GM21360 (cell line): ENCODE measurements at regions not wholly inside any gene's neighbourhood (a gene's known extent, or its start where the extent isn't known, plus 50 kb on each side); places are given as distances from the start of the nearest gene placed in this dataset.

ENCODE experiments used
- ATAC-seq: cut with Tn5 transposase; IDR thresholded peaks from one replicate; pipeline ENCODE4 v1.9.1; 2021; ENCODE audit warnings: mild to moderate bottlenecking, moderate library complexity; ENCODE audit not compliant: unreplicated experiment

GRCh38 chr11:71357414-71357813, 90.8 kb downstream of the DHCR7 start:
- ATAC-seq = no peak

- ATAC-seq = no peak
Observed at GRCh38 chr11:71356904-71357303, 91.3 kb downstream of the DHCR7 start.

GRCh38 chr11:71356280-71356876, 91.8 kb downstream of the DHCR7 start:
- no peak for ATAC-seq

- ATAC-seq = no peak
Observed at GRCh38 chr11:71355281-71355680, 92.9 kb downstream of the DHCR7 start.

GRCh38 chr11:71354394-71355105, 93.6 kb downstream of the DHCR7 start:
- no peak for ATAC-seq

- ATAC-seq = no peak
Observed at GRCh38 chr11:71352748-71353147, 95.4 kb downstream of the DHCR7 start.

GRCh38 chr11:71352226-71352625, 96.0 kb downstream of the DHCR7 start:
- no peak for ATAC-seq

GRCh38 chr11:71349627-71350026, 97.2 kb upstream of the SHANK2 start:
- no peak for ATAC-seq

GRCh38 chr11:71343828-71344400, 91.5 kb upstream of the SHANK2 start:
- ATAC-seq = no peak

- ATAC-seq = no peak
Observed at GRCh38 chr11:71342951-71343827, 90.8 kb upstream of the SHANK2 start.

GRCh38 chr11:71342116-71342515, 89.7 kb upstream of the SHANK2 start:
- no peak for ATAC-seq

- ATAC-seq = no peak
Observed at GRCh38 chr11:71341596-71341995, 89.2 kb upstream of the SHANK2 start.

GRCh38 chr11:71341173-71341572, 88.8 kb upstream of the SHANK2 start:
- no peak for ATAC-seq

- no peak for ATAC-seq
Observed at GRCh38 chr11:71340086-71340606, 87.8 kb upstream of the SHANK2 start.

GRCh38 chr11:71339396-71339881, 87.1 kb upstream of the SHANK2 start:
- ATAC-seq = no peak

- ATAC-seq = no peak
Observed at GRCh38 chr11:71338801-71339395, 86.5 kb upstream of the SHANK2 start.

GRCh38 chr11:71336996-71337754, 84.8 kb upstream of the SHANK2 start:
- ATAC-seq = no peak

- ATAC-seq = no peak
Observed at GRCh38 chr11:71336176-71336995, 84.0 kb upstream of the SHANK2 start.

GRCh38 chr11:71335371-71335770, 83.0 kb upstream of the SHANK2 start:
- ATAC-seq = no peak
